ENCODE measurements at regions not wholly inside any gene's neighbourhood (a gene's known extent, or its start where the extent isn't known, plus 50 kb on each side); places are given as distances from the start of the nearest gene placed in this dataset.
A peak's percentile ranks its signal among the peaks of the same experiment; 100 is the strongest.

DNA sequence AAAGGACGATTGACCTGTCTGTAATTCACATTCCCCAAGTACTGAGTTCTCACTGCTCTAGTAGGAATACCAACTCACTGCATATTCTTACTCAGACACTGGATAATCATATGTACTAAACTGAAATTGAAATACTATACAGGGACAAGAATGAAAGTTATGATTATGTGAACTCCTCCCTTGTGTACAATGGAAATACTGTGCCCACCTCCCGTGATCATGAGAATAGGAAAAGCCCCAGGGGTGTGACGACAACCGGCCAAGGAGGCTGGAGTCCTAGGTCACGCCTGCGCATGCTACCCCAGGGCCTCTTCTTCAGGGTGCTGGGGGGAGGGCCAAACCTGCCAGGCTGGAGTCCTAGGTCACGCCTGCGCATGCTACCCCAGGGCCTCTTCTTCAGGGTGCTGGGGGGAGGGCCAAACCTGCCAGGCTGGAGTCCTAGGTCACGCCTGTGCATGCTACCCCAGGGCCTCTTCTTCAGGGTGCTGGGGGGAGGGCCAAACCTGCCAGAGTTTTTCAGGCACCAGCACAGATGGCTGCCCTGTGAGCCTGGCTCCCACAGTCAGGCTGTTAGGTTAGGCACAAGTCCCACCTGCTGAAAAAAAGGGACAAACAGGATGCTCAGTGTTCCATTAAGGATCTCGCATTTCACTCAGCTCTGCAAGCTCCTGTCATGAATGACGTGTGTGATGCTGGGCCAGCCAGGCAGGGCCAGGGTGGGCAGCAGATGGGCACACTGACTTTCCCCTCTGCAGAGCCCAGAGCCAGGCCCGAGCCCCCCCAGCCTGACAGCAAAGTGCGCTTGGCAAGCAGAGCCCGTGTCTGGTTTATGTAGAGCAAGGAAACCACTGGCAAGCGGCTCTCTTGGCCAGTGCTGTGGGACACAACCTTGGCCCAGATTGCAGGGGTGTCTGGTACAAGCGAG lies 107.7 kb downstream of the FOXF2 start:
- no peak for TF ChIP-seq TARDBP (IDR thresholded peaks at IDR 0.05)
- no peak for TF ChIP-seq BHLHE40 (IDR thresholded peaks at IDR 0.05; ENCODE audit: borderline replicate concordance)
- no peak for TF ChIP-seq ARNT (IDR thresholded peaks at IDR 0.05)
- no peak for TF ChIP-seq SUZ12 (IDR thresholded peaks at IDR 0.05)
- TF ChIP-seq CTBP1 (IDR thresholded peaks at IDR 0.05; ENCODE audit: borderline replicate concordance), result no peak
- ChIA-PET CTCF (interaction anchor here (0.7 kb wide), 1 partner anchor 73 kb away, joined by 3 read pairs; no protein-coding TSS in a partner anchor), POLR2A (no interaction called here)
- DNase-seq (ENCODE audit: extremely low spot score), result no peak

DNA sequence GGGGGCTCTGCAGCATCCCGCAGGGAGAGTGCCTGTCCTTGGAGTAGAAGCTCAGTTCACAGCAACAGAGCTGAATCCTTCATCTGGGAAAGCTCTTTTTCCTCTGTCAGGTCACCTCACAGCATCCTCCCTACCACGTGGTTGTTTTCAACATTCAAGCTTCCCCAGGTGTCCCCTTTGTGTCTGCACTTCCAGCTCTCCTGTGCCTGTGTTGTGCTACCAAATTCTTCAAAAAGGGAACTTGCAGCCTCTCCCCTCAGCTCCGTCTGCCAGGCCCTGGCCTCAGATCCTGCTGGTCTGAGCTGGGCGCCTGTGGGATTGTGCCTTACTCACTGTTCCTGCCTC lies 108.4 kb downstream of the FOXF2 start:
- ChIA-PET CTCF (interaction anchor here (0.7 kb wide), 1 partner anchor 73 kb away, joined by 3 read pairs; no protein-coding TSS in a partner anchor), POLR2A (no interaction called here)
- DNase-seq (ENCODE audit: extremely low spot score), result no peak
- no peak for TF ChIP-seq ELF4 (IDR thresholded peaks at IDR 0.05)
- TF ChIP-seq ARNT (IDR thresholded peaks at IDR 0.05), result no peak
- TF ChIP-seq ZNF384 (IDR thresholded peaks at IDR 0.05), result no peak
- TF ChIP-seq NFRKB (IDR thresholded peaks at IDR 0.05), result no peak
- TF ChIP-seq FOXM1 (IDR thresholded peaks at IDR 0.05; ENCODE audit: borderline replicate concordance), result no peak
- TF ChIP-seq FOXA1 (IDR thresholded peaks at IDR 0.05), result no peak
- TF ChIP-seq, protein P1, sequence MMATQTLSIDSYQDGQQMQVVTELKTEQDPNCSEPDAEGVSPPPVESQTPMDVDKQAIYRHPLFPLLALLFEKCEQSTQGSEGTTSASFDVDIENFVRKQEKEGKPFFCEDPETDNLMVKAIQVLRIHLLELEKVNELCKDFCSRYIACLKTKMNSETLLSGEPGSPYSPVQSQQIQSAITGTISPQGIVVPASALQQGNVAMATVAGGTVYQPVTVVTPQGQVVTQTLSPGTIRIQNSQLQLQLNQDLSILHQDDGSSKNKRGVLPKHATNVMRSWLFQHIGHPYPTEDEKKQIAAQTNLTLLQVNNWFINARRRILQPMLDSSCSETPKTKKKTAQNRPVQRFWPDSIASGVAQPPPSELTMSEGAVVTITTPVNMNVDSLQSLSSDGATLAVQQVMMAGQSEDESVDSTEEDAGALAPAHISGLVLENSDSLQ (IDR thresholded peaks at IDR 0.05), result no peak
- TF ChIP-seq LEF1 (IDR thresholded peaks at IDR 0.05; ENCODE audit: borderline replicate concordance), result no peak

DNA sequence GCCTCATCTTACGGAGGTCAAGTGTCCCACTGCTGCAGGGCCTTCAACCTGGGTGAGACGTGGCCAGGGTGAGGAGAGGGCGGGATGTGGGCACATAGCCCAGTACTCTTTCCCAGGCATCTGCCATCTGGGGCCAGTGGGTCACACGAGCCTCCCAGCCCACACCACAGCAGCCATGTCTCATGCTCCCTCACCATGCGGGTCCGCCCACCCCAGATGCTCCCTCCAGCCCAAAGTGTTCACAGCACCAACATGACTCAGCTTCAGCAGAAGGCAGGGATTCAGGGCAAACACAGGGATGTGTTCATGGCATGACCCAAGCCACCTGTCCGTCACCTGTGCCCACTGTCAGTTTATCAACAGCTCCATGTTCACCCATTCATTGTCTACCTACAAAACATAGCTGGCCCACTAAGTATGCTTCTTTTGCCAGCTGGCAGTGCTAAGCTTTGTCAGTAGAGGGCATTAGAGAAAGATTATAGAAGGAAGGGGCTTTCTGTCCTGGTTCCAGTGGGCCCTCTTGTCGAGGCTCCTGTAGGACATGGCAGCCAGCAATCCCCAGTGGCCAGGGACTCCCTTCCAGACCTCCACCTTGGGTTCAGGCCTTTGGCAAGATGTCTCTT lies 109.2 kb downstream of the FOXF2 start:
- ChIA-PET POLR2A (interaction anchor here (0.7 kb wide), 1 partner anchor 18 kb away, joined by 3 read pairs; no protein-coding TSS in a partner anchor), CTCF (no interaction called here)
- DNase-seq (ENCODE audit: extremely low spot score), result no peak
- TF ChIP-seq SUZ12 (IDR thresholded peaks at IDR 0.05) (no peak), CTBP1 (IDR thresholded peaks at IDR 0.05; ENCODE audit: borderline replicate concordance) (no peak), SP1 (IDR thresholded peaks at IDR 0.05) (no peak), NFRKB (IDR thresholded peaks at IDR 0.05) (no peak), FOXA1 (IDR thresholded peaks at IDR 0.05) (no peak), FOXM1 (IDR thresholded peaks at IDR 0.05; ENCODE audit: borderline replicate concordance) (no peak), ARNT (IDR thresholded peaks at IDR 0.05) (no peak), BHLHE40 (IDR thresholded peaks at IDR 0.05; ENCODE audit: borderline replicate concordance) (no peak), ELF4 (IDR thresholded peaks at IDR 0.05) (no peak), HDGF (IDR thresholded peaks at IDR 0.05; ENCODE audit: borderline replicate concordance) (no peak), ZNF384 (IDR thresholded peaks at IDR 0.05) (no peak), LEF1 (IDR thresholded peaks at IDR 0.05; ENCODE audit: borderline replicate concordance) (no peak), TARDBP (IDR thresholded peaks at IDR 0.05) (no peak), L3MBTL2 (conservative IDR thresholded peaks at IDR 0.05) (no peak), FOXK2 (IDR thresholded peaks at IDR 0.05) (no peak)
- TF ChIP-seq, protein P1 (IDR thresholded peaks at IDR 0.05), result no peak

DNA sequence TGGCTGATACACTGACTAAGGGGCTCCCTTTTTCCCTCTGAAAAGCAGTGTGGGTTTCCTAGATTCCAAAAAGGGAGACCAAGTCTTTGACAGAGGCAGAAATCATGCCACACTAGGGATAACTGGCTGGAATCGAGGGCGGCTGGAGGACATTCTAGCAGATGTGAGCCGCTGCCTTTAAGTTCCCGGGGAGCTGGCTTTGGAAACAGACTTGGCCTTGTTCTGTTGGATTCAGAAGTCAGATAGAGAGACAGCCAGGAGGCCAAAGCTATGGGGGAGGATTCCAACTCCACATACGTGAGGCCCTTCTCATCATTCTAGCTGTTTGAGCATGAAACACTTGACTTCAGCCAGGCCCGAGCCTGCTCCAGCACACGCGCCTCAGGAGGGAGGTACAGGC lies 109.9 kb upstream of the FOXC1 start:
- no peak for DNase-seq (ENCODE audit: extremely low spot score)
- CTCF ChIA-PET, result no interaction called here
- POLR2A ChIA-PET, result no interaction called here
- no peak for TF ChIP-seq FOXM1 (IDR thresholded peaks at IDR 0.05; ENCODE audit: borderline replicate concordance)
- no peak for TF ChIP-seq ZNF384 (IDR thresholded peaks at IDR 0.05)
- no peak for TF ChIP-seq NFRKB (IDR thresholded peaks at IDR 0.05)
- TF ChIP-seq LEF1 (IDR thresholded peaks at IDR 0.05; ENCODE audit: borderline replicate concordance), result no peak
- TF ChIP-seq L3MBTL2 (conservative IDR thresholded peaks at IDR 0.05), result no peak

DNA sequence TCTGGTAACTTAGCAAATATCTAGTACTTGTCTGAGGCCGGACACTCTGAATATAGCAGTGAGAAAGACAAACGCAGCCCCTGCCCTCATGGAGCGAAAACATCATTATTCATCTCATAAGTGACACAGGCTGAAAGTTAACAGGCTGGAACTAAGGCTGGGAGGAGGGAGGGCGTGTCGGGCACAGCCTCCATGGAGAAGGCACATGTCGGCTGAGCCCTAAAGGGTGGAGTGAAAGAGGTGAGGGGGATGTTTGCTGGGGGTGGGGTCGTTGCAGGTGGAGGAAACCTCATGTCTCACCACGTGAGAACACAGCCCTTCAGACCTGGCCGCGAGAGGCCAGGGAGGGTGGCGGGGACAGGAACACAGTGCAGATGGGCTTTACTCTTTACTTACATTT lies 108.8 kb upstream of the FOXC1 start:
- CTCF ChIA-PET, result no interaction called here
- DNase-seq (ENCODE audit: extremely low spot score), result no peak
- POLR2A ChIA-PET, result no interaction called here
- TF ChIP-seq SP1 (IDR thresholded peaks at IDR 0.05), result no peak
- TF ChIP-seq SUZ12 (IDR thresholded peaks at IDR 0.05), result no peak
- no peak for TF ChIP-seq FOXM1 (IDR thresholded peaks at IDR 0.05; ENCODE audit: borderline replicate concordance)
- no peak for TF ChIP-seq ARNT (IDR thresholded peaks at IDR 0.05)
- TF ChIP-seq, protein P1 (IDR thresholded peaks at IDR 0.05), result peak; percentile 87

DNA sequence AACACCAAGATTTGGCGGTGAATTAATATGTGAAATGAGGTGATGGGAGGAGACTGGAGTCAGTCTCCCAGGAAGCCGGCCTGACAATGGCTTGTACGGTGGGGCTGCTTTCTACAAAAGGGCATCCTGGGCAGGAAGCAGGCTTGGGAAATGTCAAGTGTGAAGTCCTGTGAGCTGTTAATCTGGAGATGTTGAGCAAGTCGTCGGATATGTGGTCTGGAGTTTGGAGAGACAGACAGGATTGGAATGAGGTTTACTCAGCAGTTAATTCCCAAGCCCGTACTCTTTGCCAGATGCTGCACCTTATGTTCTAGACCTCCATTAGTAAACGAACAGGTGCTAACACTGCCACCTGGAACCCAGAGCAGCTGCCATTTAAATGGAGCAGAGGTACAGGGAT lies 107.7 kb upstream of the FOXC1 start:
- ChIA-PET POLR2A (no interaction called here), CTCF (interaction anchor here (0.6 kb wide), 1 partner anchor 71 kb away, joined by 3 read pairs; no protein-coding TSS in a partner anchor)
- no peak for DNase-seq (ENCODE audit: extremely low spot score)
- no peak for TF ChIP-seq FOXM1 (IDR thresholded peaks at IDR 0.05; ENCODE audit: borderline replicate concordance)
- no peak for TF ChIP-seq BHLHE40 (IDR thresholded peaks at IDR 0.05; ENCODE audit: borderline replicate concordance)
- no peak for TF ChIP-seq SUZ12 (IDR thresholded peaks at IDR 0.05)
